HG03571 (cell line): ENCODE measurements at regions not wholly inside any gene's neighbourhood (a gene's known extent, or its start where the extent isn't known, plus 50 kb on each side); places are given as distances from the start of the nearest gene placed in this dataset.

ENCODE experiments used
- ATAC-seq: cut with Tn5 transposase; IDR thresholded peaks from one replicate; pipeline ENCODE4 v1.9.1; 2021; ENCODE audit not compliant: unreplicated experiment

GRCh38 chr2:65802298-65802942, 370.0 kb upstream of the SPRED2 start:
- ATAC-seq = no peak

DNA sequence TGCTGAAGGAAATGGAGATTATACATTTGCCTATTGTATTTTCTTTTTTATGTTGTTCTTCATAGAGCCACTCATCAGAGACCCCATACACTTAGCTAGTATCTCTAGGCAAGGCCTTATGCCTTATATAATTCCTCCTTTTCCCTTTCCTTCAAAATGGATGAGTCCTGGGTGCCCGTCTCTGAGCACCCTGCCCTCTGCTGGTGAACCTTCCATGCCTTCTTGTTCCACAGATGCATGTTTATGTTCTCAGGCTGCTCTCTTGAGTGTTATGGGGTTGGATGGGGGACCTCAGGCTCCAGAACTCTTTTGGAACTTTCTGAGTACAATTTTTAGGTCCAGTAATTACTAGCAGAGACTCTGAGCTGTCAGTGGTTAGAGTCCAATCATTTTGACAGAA, 368.6 kb upstream of the SPRED2 start:
- no peak for ATAC-seq

- no peak for ATAC-seq
These were observed 366.9 kb upstream of the SPRED2 start for GRCh38 chr2:65799141-65799854.

GRCh38 chr2:65798641-65799040, 366.2 kb upstream of the SPRED2 start:
- ATAC-seq = no peak

DNA sequence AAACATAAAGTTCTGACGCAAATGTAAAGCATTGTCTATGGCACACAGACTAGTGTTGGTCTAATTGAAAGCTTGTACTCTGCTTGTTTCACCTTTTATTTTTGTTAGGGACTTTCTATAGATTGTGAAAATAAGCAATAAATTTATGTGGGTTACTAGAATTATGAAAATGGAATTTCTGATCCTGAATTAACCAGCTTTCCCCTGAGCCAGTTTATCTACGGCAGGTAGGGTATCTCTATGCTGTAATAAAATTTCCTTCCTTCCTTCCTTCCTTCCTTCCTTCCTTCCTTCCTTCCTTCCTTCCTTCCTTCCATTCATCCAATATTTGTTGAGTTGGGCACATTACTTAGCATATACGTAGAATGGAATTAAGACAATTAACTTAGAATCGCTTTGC, 362.6 kb upstream of the SPRED2 start:
- ATAC-seq = no peak

GRCh38 chr2:65791404-65791975, 359.1 kb upstream of the SPRED2 start:
- ATAC-seq = no peak

DNA sequence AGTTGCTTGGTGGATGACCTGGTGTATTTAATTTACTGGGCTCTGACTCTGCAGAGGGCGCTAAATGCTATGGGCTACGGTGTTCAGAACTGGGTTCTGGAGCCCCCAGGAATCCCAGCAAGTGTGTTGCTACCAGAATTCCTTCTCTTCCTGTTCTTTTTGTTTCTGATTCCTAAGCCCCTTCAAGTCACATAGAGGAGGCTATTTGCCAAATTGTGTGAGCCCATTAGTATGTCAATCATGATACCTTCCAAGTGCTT, 358.2 kb upstream of the SPRED2 start:
- no peak for ATAC-seq

DNA sequence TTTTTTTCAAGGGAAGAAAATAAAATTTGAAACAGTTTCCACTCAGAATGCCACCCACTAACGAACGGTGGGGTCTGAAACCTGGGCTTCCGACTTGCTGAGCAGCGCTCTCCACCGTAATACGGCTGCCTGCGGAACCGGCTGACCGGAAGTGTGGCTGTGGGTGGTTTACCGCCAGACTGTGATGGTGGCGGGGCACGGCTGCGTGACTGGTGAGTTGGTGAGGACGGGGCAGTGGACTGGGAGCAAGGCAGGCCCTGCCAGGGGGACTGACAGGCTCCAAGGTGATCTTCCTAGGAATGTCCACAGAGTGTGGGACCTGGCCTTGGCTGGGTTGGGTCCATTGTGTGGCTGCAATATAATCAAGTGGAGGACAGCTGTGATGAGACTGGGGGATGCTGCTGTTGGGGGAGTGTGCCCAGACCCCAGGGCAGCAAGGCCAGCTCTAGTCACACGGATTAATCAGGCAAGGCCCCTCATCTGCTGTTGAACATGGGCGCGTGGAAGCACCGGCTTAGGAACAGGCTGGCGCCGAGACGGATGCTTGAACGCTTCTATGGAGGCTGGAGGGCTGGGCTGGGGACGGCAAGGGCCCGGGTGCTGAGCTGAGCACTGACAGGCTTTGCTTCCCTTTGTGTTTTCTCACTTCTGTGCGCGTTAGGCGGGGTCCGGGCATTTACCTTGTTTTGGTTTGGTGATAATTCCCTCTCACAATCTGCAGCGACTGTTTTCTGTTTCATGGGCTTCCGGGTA, 357.7 kb upstream of the SPRED2 start:
- ATAC-seq = no peak

GRCh38 chr2:65788556-65788955, 356.2 kb upstream of the SPRED2 start:
- no peak for ATAC-seq

GRCh38 chr2:65786765-65787164, 354.4 kb upstream of the SPRED2 start:
- ATAC-seq = no peak

GRCh38 chr2:65786007-65786717, 353.8 kb upstream of the SPRED2 start:
- no peak for ATAC-seq

DNA sequence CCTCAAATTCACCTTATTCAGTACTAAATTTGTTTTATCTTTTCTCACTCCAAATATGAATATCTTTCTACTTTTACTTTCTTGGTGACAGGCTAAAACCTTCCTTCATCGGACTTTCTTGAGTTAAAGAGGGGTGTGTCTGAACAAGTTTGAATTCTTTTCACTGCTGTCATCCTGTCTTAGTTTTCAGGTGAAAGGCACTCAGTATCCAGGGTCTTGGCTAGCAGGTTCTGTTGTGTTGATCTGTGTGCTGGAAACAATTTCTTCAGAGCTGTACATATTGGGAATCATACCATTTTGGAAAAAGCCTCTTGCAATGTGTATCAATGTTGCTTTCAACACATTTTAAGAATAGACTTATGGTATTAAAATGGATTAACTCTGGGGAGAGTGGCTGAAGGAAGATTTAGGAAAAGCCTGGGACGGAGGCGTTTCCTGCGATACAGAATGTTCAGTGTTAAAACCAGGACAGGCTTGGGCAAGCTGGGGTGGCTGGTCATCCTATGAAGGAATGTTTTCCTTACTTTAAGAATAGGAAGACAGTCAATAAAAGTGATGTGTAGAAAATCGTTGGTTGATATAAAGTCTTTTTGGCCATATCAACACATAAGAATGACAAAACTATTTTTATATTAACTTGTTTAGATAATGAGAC, 350.7 kb upstream of the SPRED2 start:
- no peak for ATAC-seq

DNA sequence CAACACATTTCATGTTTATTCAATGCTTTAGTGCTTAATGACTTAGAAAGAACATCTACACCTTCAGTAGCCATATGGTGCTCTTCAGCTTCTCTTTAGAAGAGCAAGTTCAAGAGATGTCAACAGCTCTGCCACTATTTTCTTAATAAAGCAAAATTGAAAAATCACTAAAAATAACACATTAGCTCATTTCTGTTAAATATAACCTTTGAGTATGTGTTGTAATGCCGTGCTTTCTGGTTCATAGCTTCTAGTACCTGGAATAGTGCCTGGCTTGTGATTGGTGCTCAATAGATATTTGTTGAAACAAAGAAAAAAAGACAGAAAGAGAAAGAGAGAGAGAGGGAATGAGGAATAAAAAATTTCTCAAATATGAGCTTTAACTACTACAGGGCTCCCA, 349.8 kb upstream of the SPRED2 start:
- ATAC-seq = no peak

DNA sequence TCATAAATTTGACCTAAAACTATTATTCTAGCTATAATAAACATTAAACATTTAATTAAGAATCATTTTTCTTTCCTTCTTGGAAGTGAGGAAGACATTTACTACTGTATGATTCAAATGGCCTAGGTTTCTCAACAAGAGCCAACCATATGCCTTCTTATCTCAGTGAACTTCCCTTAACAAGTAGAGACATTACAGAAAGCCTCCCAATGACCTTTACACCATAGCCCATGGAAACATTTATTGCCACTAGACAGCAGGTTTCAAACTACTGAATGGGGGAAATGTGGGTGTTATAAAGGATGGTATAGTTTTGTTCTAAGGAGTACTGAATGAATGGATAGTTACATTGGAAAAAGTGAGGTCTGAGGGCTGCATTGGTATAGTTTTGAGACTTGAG, 349.4 kb upstream of the SPRED2 start:
- ATAC-seq = no peak

GRCh38 chr2:65779021-65779420, 346.6 kb upstream of the SPRED2 start:
- no peak for ATAC-seq

GRCh38 chr2:65778137-65778536, 345.7 kb upstream of the SPRED2 start:
- no peak for ATAC-seq

- ATAC-seq = no peak
These were observed 343.4 kb upstream of the SPRED2 start for GRCh38 chr2:65775839-65776238.

DNA sequence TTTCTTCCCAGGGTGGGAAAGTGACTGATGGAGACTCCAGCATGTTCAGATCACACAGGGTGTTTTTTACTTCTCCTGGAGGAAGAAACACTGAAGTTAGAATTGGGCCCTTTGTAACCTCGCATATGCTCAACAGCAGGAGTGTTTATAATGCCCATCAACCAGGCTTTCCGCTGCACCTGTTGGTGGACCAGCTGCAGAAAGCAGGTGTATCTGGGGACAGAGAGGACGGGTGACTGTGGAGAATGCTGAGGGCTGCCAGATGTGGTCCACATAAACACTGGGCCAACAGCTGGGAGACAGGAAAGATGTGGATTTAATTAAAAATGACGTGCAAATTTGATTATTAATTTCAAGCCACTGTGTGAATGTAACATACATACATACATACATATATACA, 335.5 kb upstream of the SPRED2 start:
- ATAC-seq = no peak

DNA sequence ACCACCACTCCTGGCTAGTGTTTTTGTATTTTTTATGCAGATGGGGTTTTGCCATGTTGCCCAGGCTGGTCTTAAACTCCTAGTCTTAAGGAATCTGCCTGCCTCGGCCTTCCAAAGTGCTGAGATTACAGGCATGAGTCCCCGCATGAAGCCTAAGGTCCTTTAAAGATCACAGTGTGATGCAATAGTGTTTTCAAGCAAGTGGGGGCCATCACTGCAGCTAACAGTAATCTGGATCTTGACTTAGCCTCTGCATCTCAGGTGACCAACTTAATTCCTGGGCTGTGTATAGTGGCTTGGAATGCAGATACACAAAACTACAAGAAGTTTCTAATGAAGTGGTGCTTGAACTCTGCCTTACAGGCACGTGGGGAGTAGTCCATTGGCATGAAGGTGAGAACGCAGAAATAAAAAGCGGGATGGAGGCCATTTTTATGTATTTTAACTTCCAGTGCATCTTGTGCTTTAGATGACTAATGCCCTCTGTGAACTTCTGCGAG, 334.4 kb upstream of the SPRED2 start:
- ATAC-seq = no peak

DNA sequence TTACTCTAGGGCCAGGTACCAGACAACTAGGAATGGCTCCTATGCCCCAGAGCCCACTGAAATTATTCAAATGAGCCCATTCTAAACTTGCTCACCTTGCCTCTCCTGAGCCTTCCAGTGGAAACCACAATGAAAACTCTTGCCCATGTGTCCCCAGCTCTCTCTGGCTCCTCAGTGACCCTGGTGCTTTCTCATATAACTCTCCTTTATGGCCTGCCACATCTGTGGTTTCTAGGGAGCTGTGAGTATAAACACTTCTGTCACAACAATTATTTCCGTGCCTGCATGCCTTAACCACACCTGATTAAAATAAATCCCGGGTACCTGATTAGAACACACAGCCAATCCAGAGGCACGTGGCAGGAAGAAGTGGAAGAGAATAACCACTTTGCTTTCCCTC, 333.0 kb upstream of the SPRED2 start:
- ATAC-seq = no peak

GRCh38 chr2:65762068-65762467, 329.7 kb upstream of the SPRED2 start:
- ATAC-seq = no peak
